PC-9 (cell line): ENCODE measurements at regions not wholly inside any gene's neighbourhood (a gene's known extent, or its start where the extent isn't known, plus 50 kb on each side); places are given as distances from the start of the nearest gene placed in this dataset.

Experiments
- CTCF ChIP-seq: fragments of 200-600 bp; sonication (generic); conservative IDR thresholded peaks from 2 replicates; pipeline ENCODE4 v1.6.1; 2017; ENCODE audit warnings: mixed run types, antibody characterized with exemption, mild to moderate bottlenecking, moderate library complexity
- EZH2 ChIP-seq: fragments of 200-600 bp; sonication (generic); IDR thresholded peaks from 2 replicates; pipeline ENCODE4 v1.8.0; 2017; ENCODE audit warnings: antibody characterized with exemption, low read depth

GRCh38 chrX:126719208-126719607 lies 100.3 kb upstream of the PRR32 start:
- TF ChIP-seq CTCF (no peak), EZH2 (no peak)
